HG03039 (cell line): ENCODE measurements at regions not wholly inside any gene's neighbourhood (a gene's known extent, or its start where the extent isn't known, plus 50 kb on each side); places are given as distances from the start of the nearest gene placed in this dataset.

Experiments used
- ATAC-seq: cut with Tn5 transposase; IDR thresholded peaks from one replicate; pipeline ENCODE4 v1.9.1; 2021; ENCODE audit warnings: mild to moderate bottlenecking, moderate library complexity; ENCODE audit not compliant: unreplicated experiment

GRCh38 chr11:19565639-19566038 lies 147.0 kb upstream of the NAV2 start:
- no peak for ATAC-seq

- no peak for ATAC-seq
These were observed 150.5 kb upstream of the NAV2 start for GRCh38 chr11:19562156-19562555.

GRCh38 chr11:19561011-19561410 lies 151.6 kb upstream of the NAV2 start:
- no peak for ATAC-seq

- ATAC-seq = no peak
These were observed 152.5 kb upstream of the NAV2 start for GRCh38 chr11:19560156-19560555.

- ATAC-seq = no peak
These were observed 152.9 kb upstream of the NAV2 start for GRCh38 chr11:19559746-19560145.

GRCh38 chr11:19558189-19558986 lies 154.2 kb upstream of the NAV2 start:
- ATAC-seq = no peak

GRCh38 chr11:19557720-19558140 lies 154.9 kb upstream of the NAV2 start:
- ATAC-seq = peak; percentile 50

- ATAC-seq = no peak
These were observed 155.5 kb upstream of the NAV2 start for GRCh38 chr11:19557185-19557584.

- no peak for ATAC-seq
These were observed 157.4 kb upstream of the NAV2 start for GRCh38 chr11:19555266-19555665.

- no peak for ATAC-seq
These were observed 158.8 kb upstream of the NAV2 start for GRCh38 chr11:19553683-19554333.

GRCh38 chr11:19552656-19553260 lies 159.9 kb upstream of the NAV2 start:
- ATAC-seq = no peak

GRCh38 chr11:19552161-19552560 lies 160.5 kb upstream of the NAV2 start:
- ATAC-seq = no peak

GRCh38 chr11:19551457-19551856 lies 161.2 kb upstream of the NAV2 start:
- no peak for ATAC-seq

- no peak for ATAC-seq
These were observed 165.6 kb upstream of the NAV2 start for GRCh38 chr11:19547044-19547443.

GRCh38 chr11:19546325-19546724 lies 166.3 kb upstream of the NAV2 start:
- ATAC-seq = no peak

- no peak for ATAC-seq
These were observed 171.1 kb upstream of the NAV2 start for GRCh38 chr11:19541521-19542049.

GRCh38 chr11:19539861-19540260 lies 172.8 kb upstream of the NAV2 start:
- ATAC-seq = no peak

- ATAC-seq = no peak
These were observed 174.7 kb upstream of the NAV2 start for GRCh38 chr11:19537803-19538453.

GRCh38 chr11:19536131-19536530 lies 176.5 kb upstream of the NAV2 start:
- no peak for ATAC-seq

GRCh38 chr11:19530505-19530904 lies 182.1 kb upstream of the NAV2 start:
- ATAC-seq = no peak

GRCh38 chr11:19526119-19526518 lies 186.5 kb upstream of the NAV2 start:
- no peak for ATAC-seq
